ENCODE measurements at regions not wholly inside any gene's neighbourhood (a gene's known extent, or its start where the extent isn't known, plus 50 kb on each side); places are given as distances from the start of the nearest gene placed in this dataset.

DNA sequence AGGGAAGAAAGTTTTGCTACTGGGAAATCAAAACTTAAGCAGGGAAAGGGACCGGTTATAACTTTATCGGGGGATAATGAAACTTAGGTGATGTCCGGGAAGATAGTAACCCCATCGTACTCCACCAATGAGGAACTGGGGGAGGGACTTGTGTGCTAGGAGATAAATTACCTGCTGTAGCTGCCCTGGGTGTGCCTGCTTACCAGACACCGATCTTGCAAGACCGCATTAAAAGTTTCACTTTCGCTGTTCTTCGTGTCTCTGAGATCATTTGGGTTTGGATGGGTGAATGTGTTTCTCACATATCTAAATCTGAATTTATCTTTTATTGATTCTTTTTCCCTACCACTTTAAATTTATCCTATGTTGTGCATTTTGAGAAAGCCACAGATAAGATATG is 381.4 kb downstream of the SLITRK6 start:
- TF ChIP-seq CTCF (IDR thresholded peaks at IDR 0.05; ENCODE audit: insufficient read depth, missing control alignments), result no peak
- FAIRE-seq, result no peak
- DNase-seq (ENCODE audit: insufficient read length, low spot score), result no peak

DNA sequence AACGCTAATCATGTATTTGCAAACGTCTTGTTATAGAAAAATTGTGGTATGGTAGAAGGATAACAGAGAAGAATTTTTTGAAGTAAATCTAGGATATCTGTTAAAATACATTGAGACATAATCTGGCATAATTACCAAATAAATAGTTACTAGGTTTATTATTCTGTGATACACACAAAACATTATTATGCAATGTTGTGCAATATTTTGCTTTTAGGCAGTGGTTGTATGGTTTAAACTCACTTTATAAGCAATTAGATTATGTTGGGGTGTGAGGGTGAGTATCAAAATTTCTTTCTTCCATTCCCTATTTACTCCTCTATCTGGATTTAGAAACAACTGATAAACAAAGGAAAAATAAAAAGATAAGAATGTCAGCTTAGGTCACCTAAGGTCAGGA is 385.6 kb downstream of the SLITRK6 start:
- DNase-seq (ENCODE audit: insufficient read length, low spot score) (no peak), FAIRE-seq (no peak)
- no peak for TF ChIP-seq CTCF (IDR thresholded peaks at IDR 0.05; ENCODE audit: insufficient read depth, missing control alignments)

DNA sequence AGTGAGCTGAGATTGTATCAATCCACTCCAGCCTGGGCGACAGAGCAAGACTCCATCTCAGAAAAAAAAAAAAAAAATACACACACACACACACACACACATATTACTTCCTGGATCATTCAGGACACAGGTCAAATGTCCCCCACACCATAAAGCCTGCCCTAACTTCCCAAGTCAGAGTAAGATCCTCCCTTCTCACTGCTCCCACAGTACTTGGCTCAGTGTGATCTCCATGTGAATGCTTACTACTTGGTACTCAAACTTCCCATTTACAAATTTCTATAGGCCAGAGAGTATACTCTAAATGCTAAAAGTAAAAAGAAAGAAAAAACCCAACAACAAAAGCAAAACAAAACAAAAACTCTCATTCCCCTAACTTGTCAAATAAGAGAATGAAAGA is 386.8 kb downstream of the SLITRK6 start:
- FAIRE-seq, result no peak
- no peak for TF ChIP-seq CTCF (IDR thresholded peaks at IDR 0.05; ENCODE audit: insufficient read depth, missing control alignments)
- no peak for DNase-seq (ENCODE audit: insufficient read length, low spot score)

DNA sequence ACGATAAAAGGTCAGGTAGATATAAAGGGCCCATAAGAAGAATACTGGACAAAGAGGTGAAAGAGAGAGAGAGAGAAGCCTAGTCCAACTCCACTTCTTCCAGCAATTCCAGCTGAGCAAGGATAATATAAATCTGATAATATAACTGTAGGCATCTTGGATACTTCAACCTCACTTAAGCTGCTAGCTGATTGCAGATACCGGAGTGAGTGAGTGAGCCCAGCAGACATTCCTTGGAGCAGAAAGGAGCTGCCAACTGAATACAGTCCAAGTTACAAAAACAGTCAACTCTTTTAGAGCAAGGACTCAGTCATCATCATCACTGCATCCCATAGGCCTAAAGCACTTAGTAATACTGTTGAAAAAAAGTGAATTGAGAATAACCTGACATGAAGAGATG is 387.6 kb downstream of the SLITRK6 start:
- no peak for DNase-seq (ENCODE audit: insufficient read length, low spot score)
- no peak for TF ChIP-seq CTCF (IDR thresholded peaks at IDR 0.05; ENCODE audit: insufficient read depth, missing control alignments)
- no peak for FAIRE-seq

DNA sequence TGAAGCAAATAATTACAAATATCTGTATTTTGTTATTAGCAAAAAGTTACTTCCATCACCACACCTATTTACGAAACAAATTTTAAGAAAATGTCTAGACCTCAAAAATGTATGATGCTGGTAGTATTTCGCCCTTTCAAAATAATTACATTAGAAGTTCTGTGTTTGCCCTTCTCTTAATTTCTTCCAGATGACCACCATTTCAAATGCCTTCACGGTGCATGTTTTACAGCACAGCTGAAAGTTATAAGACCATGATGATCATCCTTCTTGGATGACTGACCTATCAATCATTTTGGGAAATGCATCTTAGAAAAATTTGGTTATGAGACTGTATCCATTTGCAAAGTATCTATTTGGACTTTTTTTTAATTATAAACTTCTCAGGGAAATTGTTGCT is 390.8 kb downstream of the SLITRK6 start:
- FAIRE-seq, result no peak
- no peak for DNase-seq (ENCODE audit: insufficient read length, low spot score)
- TF ChIP-seq CTCF (IDR thresholded peaks at IDR 0.05; ENCODE audit: insufficient read depth, missing control alignments), result no peak

- DNase-seq (ENCODE audit: insufficient read length, low spot score), result no peak
- FAIRE-seq, result no peak
- TF ChIP-seq CTCF (IDR thresholded peaks at IDR 0.05; ENCODE audit: insufficient read depth, missing control alignments), result no peak
Measured at GRCh38 chr13:85406269-85406975, 392.8 kb downstream of the SLITRK6 start.

DNA sequence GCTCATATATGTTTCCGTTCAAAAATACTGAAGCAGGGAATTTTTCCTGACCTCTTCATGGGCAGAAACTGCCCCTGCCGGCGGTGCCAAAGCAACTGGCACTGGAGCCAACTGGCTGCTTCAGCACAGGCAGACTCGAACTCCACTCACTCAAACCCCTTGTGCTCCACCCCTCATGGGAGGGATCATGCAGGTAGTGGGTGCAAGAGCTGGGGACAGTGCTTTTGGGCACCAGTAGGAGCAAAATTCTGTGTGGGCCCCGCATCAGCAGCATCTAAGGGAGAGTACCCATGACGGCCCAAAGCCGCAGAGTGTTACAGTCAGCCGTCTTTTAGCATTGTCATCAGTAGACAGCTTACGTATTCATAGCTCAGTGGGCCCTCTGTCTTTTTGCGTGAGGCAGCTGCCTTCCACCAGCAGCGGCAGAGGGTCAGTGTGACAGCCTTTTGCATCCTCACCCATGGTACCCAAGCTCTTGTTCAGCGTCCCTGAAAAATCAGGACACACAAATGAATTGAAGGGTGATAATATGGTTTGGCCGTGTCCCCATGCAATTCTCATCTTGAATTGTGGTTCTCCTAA is 393.8 kb downstream of the SLITRK6 start:
- DNase-seq (ENCODE audit: insufficient read length, low spot score) (no peak), FAIRE-seq (no peak)
- no peak for TF ChIP-seq CTCF (IDR thresholded peaks at IDR 0.05; ENCODE audit: insufficient read depth, missing control alignments)
